HG03097 (cell line): ENCODE measurements at regions not wholly inside any gene's neighbourhood (a gene's known extent, or its start where the extent isn't known, plus 50 kb on each side); places are given as distances from the start of the nearest gene placed in this dataset.

Experiments
- ATAC-seq: cut with Tn5 transposase; IDR thresholded peaks from one replicate; pipeline ENCODE4 v1.9.1; 2021; ENCODE audit not compliant: unreplicated experiment, low FRiP score

- no peak for ATAC-seq
Measured at GRCh38 chr16:9443864-9444263, 352.4 kb downstream of the HAPSTR1 start.

GRCh38 chr16:9446471-9447194, 355.2 kb downstream of the HAPSTR1 start:
- ATAC-seq, result no peak

- ATAC-seq, result no peak
Measured at GRCh38 chr16:9447195-9447551, 355.7 kb downstream of the HAPSTR1 start.

- ATAC-seq, result no peak
Measured at GRCh38 chr16:9447699-9448098, 356.3 kb downstream of the HAPSTR1 start.

- no peak for ATAC-seq
Measured at GRCh38 chr16:9449597-9449996, 358.2 kb downstream of the HAPSTR1 start.

GRCh38 chr16:9457215-9457614, 365.8 kb downstream of the HAPSTR1 start:
- no peak for ATAC-seq

GRCh38 chr16:9458816-9459215, 367.4 kb downstream of the HAPSTR1 start:
- no peak for ATAC-seq

- ATAC-seq, result no peak
Measured at GRCh38 chr16:9462984-9463383, 371.5 kb downstream of the HAPSTR1 start.

GRCh38 chr16:9463461-9463860, 372.0 kb downstream of the HAPSTR1 start:
- no peak for ATAC-seq

GRCh38 chr16:9465161-9465560, 373.7 kb downstream of the HAPSTR1 start:
- no peak for ATAC-seq

- no peak for ATAC-seq
Measured at GRCh38 chr16:9469512-9469911, 378.1 kb downstream of the HAPSTR1 start.

GRCh38 chr16:9476744-9477143, 385.3 kb downstream of the HAPSTR1 start:
- peak; percentile 84 for ATAC-seq

- no peak for ATAC-seq
Measured at GRCh38 chr16:9479008-9479407, 387.6 kb downstream of the HAPSTR1 start.

- ATAC-seq, result no peak
Measured at GRCh38 chr16:9480503-9480902, 389.1 kb downstream of the HAPSTR1 start.

GRCh38 chr16:9481747-9482730, 390.6 kb downstream of the HAPSTR1 start:
- no peak for ATAC-seq

- ATAC-seq, result no peak
Measured at GRCh38 chr16:9484426-9484825, 393.0 kb downstream of the HAPSTR1 start.

- no peak for ATAC-seq
Measured at GRCh38 chr16:9484881-9485280, 393.4 kb downstream of the HAPSTR1 start.

GRCh38 chr16:9489835-9490467, 398.5 kb downstream of the HAPSTR1 start:
- no peak for ATAC-seq

- ATAC-seq, result no peak
Measured at GRCh38 chr16:9495824-9496223, 404.4 kb downstream of the HAPSTR1 start.

GRCh38 chr16:9497750-9498149, 406.3 kb downstream of the HAPSTR1 start:
- ATAC-seq, result no peak

GRCh38 chr16:9499941-9500593, 408.6 kb downstream of the HAPSTR1 start:
- no peak for ATAC-seq
